ENCODE measurements at regions not wholly inside any gene's neighbourhood (a gene's known extent, or its start where the extent isn't known, plus 50 kb on each side); places are given as distances from the start of the nearest gene placed in this dataset.

DNA sequence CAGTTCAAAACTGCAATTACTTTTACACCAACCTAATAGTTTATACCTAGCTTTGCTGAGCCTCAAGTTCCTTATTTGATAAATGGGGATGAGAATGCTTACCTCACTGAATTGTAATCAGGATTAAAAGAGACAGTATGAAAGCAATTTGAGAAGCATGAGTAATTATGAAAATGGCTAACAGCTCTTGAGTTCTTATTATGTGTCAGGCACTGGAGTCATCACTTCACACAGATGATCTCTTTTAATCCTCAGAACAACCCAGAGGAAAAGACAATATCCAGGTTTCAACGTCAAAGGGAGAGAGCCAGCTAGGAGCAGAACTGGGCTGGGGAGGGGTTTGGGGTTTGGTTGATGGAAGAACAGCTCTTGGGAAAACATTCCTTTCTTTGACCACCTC, 221.0 kb upstream of the NWD2 start:
- no TSS peak for BruUV-seq (replicated peaks)
- intact Hi-C loops (cut with micrococcal nuclease) (no loop called here), in situ Hi-C loops (cut with MboI) (no loop called here)
- Histone ChIP-seq H4K20me1 (replicated peaks; ENCODE audit: control insufficient read depth, insufficient read depth, low read length) (no peaks in the 10 kb centered on the region), H3K79me2 (ENCODE audit: control insufficient read depth, insufficient read depth, low read length) (no peaks in the 10 kb centered on the region), H3K4me1 (replicated peaks in 1 of 2; ENCODE audit: control insufficient read depth in 2 of 2, insufficient read depth in 2 of 2, low read length in 2 of 2) (no peaks in the 10 kb centered on the region), H3K9me1 (ENCODE audit: control insufficient read depth, insufficient read depth, low read length) (no peaks in the 10 kb centered on the region), H3K27ac (ENCODE audit: extremely low read depth, low read depth, low read length) (no peak overlapping the region), H3K4me3 (no peak overlapping the region), H3K4me2 (ENCODE audit: insufficient read depth, low read length) (no peak overlapping the region), H2AFZ (ENCODE audit: low read depth, low read length) (no peak overlapping the region), H3K27me3 (ENCODE audit: control insufficient read depth in 2 of 2, insufficient read depth in 2 of 2, low read length in 2 of 2) (no peaks in the 10 kb centered on the region), H3K9ac (ENCODE audit: insufficient read depth in 1 of 2, low read depth in 2 of 2, low read length in 2 of 2) (no peak overlapping the region), H3K36me3 (ENCODE audit: control insufficient read depth, insufficient read depth, low read length) (no peaks in the 10 kb centered on the region), H3K9me3 (replicated peaks; ENCODE audit: control insufficient read depth, insufficient read depth, low read depth, low read length) (no peaks in the 10 kb centered on the region)
- ATAC-seq: no peak
- ChIA-PET POLR2A (no interaction called here), CTCF (ENCODE audit: low intra/inter-chr PET ratio) (no interaction called here)
- DNase-seq (ENCODE audit: extremely low read depth in 1 of 4, low spot score in 3 of 4): no peak
- TF ChIP-seq HDAC6 (IDR thresholded peaks at IDR 0.05; ENCODE audit: low read depth, low read length) (no peak), ZNF274 (IDR thresholded peaks at IDR 0.05; ENCODE audit: borderline replicate concordance, low read depth, low read length) (no peak), POLR2AphosphoS2 (IDR thresholded peaks at IDR 0.05; ENCODE audit: low read length) (no peak), GATA2 (CRISPR knock-in tag; IDR thresholded peaks at IDR 0.05) (no peak), ZFX (CRISPR knock-in tag; IDR thresholded peaks at IDR 0.05) (no peak), EWSR1 (IDR thresholded peaks at IDR 0.05; ENCODE audit: borderline replicate concordance, low read depth, partially characterized antibody) (no peak), HMG20A (CRISPR knock-in tag; conservative IDR thresholded peaks at IDR 0.05) (no peak)
- TF ChIP-seq, protein P1, sequence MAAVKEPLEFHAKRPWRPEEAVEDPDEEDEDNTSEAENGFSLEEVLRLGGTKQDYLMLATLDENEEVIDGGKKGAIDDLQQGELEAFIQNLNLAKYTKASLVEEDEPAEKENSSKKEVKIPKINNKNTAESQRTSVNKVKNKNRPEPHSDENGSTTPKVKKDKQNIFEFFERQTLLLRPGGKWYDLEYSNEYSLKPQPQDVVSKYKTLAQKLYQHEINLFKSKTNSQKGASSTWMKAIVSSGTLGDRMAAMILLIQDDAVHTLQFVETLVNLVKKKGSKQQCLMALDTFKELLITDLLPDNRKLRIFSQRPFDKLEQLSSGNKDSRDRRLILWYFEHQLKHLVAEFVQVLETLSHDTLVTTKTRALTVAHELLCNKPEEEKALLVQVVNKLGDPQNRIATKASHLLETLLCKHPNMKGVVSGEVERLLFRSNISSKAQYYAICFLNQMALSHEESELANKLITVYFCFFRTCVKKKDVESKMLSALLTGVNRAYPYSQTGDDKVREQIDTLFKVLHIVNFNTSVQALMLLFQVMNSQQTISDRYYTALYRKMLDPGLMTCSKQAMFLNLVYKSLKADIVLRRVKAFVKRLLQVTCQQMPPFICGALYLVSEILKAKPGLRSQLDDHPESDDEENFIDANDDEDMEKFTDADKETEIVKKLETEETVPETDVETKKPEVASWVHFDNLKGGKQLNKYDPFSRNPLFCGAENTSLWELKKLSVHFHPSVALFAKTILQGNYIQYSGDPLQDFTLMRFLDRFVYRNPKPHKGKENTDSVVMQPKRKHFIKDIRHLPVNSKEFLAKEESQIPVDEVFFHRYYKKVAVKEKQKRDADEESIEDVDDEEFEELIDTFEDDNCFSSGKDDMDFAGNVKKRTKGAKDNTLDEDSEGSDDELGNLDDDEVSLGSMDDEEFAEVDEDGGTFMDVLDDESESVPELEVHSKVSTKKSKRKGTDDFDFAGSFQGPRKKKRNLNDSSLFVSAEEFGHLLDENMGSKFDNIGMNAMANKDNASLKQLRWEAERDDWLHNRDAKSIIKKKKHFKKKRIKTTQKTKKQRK (IDR thresholded peaks at IDR 0.05; ENCODE audit: borderline replicate concordance, low read depth, low read length): no peak
- TF ChIP-seq, protein P2, sequence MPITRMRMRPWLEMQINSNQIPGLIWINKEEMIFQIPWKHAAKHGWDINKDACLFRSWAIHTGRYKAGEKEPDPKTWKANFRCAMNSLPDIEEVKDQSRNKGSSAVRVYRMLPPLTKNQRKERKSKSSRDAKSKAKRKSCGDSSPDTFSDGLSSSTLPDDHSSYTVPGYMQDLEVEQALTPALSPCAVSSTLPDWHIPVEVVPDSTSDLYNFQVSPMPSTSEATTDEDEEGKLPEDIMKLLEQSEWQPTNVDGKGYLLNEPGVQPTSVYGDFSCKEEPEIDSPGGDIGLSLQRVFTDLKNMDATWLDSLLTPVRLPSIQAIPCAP (CRISPR knock-in tag; IDR thresholded peaks at IDR 0.05; ENCODE audit: borderline replicate concordance): no peak
- 9% methylated on average over 1 of the region's 1 CpG for WGBS (ENCODE audit: insufficient coverage, low coverage, missing lambda C conversion rate)
- FAIRE-seq: no peak
